ENCODE measurements at regions not wholly inside any gene's neighbourhood (a gene's known extent, or its start where the extent isn't known, plus 50 kb on each side); places are given as distances from the start of the nearest gene placed in this dataset.

DNA sequence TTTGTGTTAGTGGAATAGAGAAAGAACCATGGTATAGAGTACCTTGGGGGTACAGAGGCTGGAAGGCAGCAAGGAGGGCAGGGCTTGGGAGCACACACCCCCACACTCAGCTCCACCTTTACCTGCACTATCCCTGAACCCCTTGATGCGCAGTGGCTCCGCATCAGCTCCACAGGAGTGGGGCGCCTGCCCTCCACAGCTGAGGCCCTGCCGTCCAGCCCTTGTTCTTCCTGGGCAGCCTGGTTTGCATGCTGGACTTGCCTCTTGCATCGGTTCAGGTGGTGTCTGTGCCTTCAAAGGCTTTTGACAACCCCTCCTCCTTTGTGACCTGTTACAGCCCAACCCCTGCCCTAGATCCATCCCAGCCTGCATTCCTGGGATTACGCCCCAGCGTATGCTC, 52.6 kb upstream of the ZNF32 start:
- intact Hi-C loops (cut with micrococcal nuclease; ENCODE audit: unreplicated experiment) (no loop called here), in situ Hi-C loops (cut with HindIII; ENCODE audit: low pct_unique_long_range_greater_than_20kb, low sequenced_read_pairs) (no loop called here)
- Histone ChIP-seq H3K4me3 (ENCODE audit: low read depth in 2 of 2, low read length in 2 of 2) (no peak overlapping the region), H3K9me3 (ENCODE audit: control insufficient read depth, insufficient read depth, low read depth, low read length) (no peaks in the 10 kb centered on the region), H3K36me3 (ENCODE audit: control insufficient read depth, insufficient read depth, low read length) (no peaks in the 10 kb centered on the region), H3K27ac (ENCODE audit: low read length) (no peak overlapping the region), H3K27me3 (ENCODE audit: control insufficient read depth, insufficient read depth, low read length) (peaks cover 2% of the 10 kb centered on the region), H3K4me1 (ENCODE audit: control insufficient read depth, insufficient read depth, low read length) (no peaks in the 10 kb centered on the region)
- TF ChIP-seq SIN3A (IDR thresholded peaks at IDR 0.05; ENCODE audit: borderline replicate concordance, insufficient read depth, low read depth, low read length) (no peak), POLR2AphosphoS5 (IDR thresholded peaks at IDR 0.05; ENCODE audit: low read depth, low read length) (no peak), TCF7L2 (IDR thresholded peaks at IDR 0.05; ENCODE audit: low read depth, low read length) (no peak)
- TF ChIP-seq, protein P1, sequence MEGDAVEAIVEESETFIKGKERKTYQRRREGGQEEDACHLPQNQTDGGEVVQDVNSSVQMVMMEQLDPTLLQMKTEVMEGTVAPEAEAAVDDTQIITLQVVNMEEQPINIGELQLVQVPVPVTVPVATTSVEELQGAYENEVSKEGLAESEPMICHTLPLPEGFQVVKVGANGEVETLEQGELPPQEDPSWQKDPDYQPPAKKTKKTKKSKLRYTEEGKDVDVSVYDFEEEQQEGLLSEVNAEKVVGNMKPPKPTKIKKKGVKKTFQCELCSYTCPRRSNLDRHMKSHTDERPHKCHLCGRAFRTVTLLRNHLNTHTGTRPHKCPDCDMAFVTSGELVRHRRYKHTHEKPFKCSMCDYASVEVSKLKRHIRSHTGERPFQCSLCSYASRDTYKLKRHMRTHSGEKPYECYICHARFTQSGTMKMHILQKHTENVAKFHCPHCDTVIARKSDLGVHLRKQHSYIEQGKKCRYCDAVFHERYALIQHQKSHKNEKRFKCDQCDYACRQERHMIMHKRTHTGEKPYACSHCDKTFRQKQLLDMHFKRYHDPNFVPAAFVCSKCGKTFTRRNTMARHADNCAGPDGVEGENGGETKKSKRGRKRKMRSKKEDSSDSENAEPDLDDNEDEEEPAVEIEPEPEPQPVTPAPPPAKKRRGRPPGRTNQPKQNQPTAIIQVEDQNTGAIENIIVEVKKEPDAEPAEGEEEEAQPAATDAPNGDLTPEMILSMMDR (IDR thresholded peaks at IDR 0.05): no peak
- TF ChIP-seq, protein P2, sequence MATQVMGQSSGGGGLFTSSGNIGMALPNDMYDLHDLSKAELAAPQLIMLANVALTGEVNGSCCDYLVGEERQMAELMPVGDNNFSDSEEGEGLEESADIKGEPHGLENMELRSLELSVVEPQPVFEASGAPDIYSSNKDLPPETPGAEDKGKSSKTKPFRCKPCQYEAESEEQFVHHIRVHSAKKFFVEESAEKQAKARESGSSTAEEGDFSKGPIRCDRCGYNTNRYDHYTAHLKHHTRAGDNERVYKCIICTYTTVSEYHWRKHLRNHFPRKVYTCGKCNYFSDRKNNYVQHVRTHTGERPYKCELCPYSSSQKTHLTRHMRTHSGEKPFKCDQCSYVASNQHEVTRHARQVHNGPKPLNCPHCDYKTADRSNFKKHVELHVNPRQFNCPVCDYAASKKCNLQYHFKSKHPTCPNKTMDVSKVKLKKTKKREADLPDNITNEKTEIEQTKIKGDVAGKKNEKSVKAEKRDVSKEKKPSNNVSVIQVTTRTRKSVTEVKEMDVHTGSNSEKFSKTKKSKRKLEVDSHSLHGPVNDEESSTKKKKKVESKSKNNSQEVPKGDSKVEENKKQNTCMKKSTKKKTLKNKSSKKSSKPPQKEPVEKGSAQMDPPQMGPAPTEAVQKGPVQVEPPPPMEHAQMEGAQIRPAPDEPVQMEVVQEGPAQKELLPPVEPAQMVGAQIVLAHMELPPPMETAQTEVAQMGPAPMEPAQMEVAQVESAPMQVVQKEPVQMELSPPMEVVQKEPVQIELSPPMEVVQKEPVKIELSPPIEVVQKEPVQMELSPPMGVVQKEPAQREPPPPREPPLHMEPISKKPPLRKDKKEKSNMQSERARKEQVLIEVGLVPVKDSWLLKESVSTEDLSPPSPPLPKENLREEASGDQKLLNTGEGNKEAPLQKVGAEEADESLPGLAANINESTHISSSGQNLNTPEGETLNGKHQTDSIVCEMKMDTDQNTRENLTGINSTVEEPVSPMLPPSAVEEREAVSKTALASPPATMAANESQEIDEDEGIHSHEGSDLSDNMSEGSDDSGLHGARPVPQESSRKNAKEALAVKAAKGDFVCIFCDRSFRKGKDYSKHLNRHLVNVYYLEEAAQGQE (IDR thresholded peaks at IDR 0.05; ENCODE audit: insufficient read depth in 1 of 2, low read depth in 2 of 2, low read length in 1 of 2): no peak
- no TSS peak for BruUV-seq (replicated peaks)
- ChIA-PET POLR2A (no interaction called here), CTCF (no interaction called here)
- ATAC-seq (no peak), DNase-seq (ENCODE audit: low read depth, low spot score) (no peak)

DNA sequence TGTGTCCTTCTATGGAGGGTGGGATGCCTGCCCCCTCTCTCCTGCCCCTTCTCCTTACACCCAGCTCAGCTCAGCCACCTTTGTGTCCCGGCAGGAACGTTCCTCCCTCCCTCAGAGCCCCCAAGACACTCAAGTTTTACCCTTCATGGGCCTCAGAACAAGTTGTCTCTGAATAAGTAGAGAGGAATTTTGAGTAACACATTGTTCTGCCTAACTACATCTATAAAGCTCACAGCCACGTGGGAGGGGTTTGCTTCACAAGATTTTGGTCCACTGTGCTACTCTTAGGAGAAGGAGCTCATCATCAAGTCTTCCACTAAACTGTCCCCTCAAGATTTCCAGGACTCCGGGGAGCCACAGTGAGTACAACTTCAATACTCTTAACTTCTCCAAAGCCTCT, 51.6 kb upstream of the ZNF32 start:
- H3K36me3 ChIP-seq (ENCODE audit: control insufficient read depth, insufficient read depth, low read length): no peaks in the 10 kb centered on the region
- CTCF ChIA-PET: no interaction called here
- no peak for ATAC-seq

More for the DNA sequence above, 51.6 kb upstream of the ZNF32 start:
- DNase-seq (ENCODE audit: low read depth, low spot score): no peak
- intact Hi-C loops (cut with micrococcal nuclease; ENCODE audit: unreplicated experiment) (no loop called here), in situ Hi-C loops (cut with HindIII; ENCODE audit: low pct_unique_long_range_greater_than_20kb, low sequenced_read_pairs) (no loop called here)
- no TSS peak for BruUV-seq (replicated peaks)
- Histone ChIP-seq H3K27me3 (ENCODE audit: control insufficient read depth, insufficient read depth, low read length) (peaks cover 2% of the 10 kb centered on the region), H3K9me3 (ENCODE audit: control insufficient read depth, insufficient read depth, low read depth, low read length) (no peaks in the 10 kb centered on the region), H3K27ac (ENCODE audit: low read length) (no peak overlapping the region), H3K4me3 (ENCODE audit: low read depth in 2 of 2, low read length in 2 of 2) (no peak overlapping the region), H3K4me1 (ENCODE audit: control insufficient read depth, insufficient read depth, low read length) (no peaks in the 10 kb centered on the region)
- TF ChIP-seq SIN3A (IDR thresholded peaks at IDR 0.05; ENCODE audit: borderline replicate concordance, insufficient read depth, low read depth, low read length) (no peak), TCF7L2 (IDR thresholded peaks at IDR 0.05; ENCODE audit: low read depth, low read length) (no peak), POLR2AphosphoS5 (IDR thresholded peaks at IDR 0.05; ENCODE audit: low read depth, low read length) (no peak)
- TF ChIP-seq, protein P2 (IDR thresholded peaks at IDR 0.05; ENCODE audit: insufficient read depth in 1 of 2, low read depth in 2 of 2, low read length in 1 of 2): no peak
- TF ChIP-seq, protein P1 (IDR thresholded peaks at IDR 0.05): no peak
- POLR2A ChIA-PET: no interaction called here
